ENCODE measurements at regions not wholly inside any gene's neighbourhood (a gene's known extent, or its start where the extent isn't known, plus 50 kb on each side); places are given as distances from the start of the nearest gene placed in this dataset.

DNA sequence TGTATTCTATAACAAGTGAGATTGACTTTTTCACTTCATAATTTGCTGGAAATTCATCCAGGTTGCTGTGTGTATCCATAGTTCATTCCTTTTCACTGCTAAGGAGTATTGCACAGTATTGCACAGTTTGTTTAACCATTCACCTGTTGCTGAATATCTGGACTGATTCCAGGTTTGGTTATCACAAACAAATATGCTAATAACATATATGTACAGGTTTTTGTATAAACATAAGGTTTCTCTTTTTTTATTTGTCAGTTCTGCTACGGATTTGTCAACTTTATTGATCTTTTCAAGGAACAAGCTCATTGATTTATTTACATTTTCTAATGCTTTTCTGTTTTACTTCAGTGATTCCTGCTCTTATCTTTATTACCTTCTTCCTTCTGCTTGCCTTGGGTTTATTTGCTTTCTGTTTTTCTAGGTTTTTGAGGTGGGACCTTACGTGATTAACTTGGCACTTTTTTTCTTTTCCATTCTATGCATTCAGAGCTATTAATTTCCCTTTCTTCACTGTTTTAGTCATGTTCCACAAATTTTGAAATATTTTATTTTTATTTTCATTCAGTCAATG lies 117.0 kb upstream of the OGFRL1 start:
- no peak overlapping the region for H3K4me3 ChIP-seq (replicated peaks in 1 of 2; ENCODE audit: low read depth in 2 of 2, low read length in 2 of 2)
- no peak for DNase-seq (ENCODE audit: low read depth in 2 of 2)
- no peak for TF ChIP-seq CTCF (IDR thresholded peaks at IDR 0.05; ENCODE audit: low read depth, low read length)

DNA sequence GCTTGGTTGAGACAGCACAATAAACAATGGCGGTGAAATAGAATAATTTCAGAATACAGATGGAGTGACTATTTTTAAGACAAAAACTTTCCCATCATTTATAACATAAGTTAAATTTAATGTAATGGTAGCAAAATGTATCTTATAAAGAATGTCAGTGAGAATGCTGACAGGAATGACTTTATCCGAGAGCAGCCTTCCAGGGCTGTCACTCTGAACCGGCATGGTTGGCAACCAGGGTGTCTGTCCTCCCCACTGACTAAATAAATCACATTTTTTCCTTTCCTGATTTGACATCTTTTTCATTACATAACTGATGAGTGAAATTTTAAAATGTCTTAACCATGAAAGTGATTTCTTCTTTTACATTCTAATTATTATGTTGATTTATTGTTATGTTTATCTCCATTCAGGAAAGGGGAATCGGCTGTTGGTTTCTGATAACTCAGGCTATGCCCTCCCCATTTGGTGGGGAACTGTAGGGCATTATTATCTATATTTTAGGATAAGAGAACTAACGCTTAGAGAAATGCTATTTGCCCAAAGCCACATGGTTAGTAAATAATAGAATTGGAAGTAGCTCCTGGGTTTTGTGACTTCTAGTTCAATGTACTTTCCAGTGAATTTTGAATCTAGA lies 109.2 kb upstream of the OGFRL1 start:
- no peak for TF ChIP-seq CTCF (IDR thresholded peaks at IDR 0.05; ENCODE audit: low read depth, low read length)
- H3K4me3 ChIP-seq (replicated peaks in 1 of 2; ENCODE audit: low read depth in 2 of 2, low read length in 2 of 2), result no peak overlapping the region
- no peak for DNase-seq (ENCODE audit: low read depth in 2 of 2)

DNA sequence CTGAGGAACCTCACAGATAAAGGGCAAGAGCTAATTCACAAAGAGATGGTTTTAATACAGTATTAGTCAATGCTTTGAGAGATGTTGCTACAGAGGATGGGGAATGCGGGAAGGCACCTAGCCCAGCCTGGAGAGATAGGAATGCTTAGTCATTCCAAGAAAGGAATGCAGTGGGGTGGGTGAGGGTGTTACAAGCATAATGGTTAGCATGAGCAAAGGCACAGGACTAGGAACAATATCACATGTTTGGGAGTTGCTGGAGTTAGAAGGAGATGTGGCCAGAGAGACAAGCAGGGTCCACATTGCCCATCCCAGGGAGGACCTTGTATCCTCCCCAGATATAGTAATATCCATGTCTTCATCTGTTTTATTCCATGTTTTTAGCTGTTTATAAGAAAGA lies 107.0 kb upstream of the OGFRL1 start:
- no peak for TF ChIP-seq CTCF (IDR thresholded peaks at IDR 0.05; ENCODE audit: low read depth, low read length)
- H3K4me3 ChIP-seq (replicated peaks in 1 of 2; ENCODE audit: low read depth in 2 of 2, low read length in 2 of 2), result no peak overlapping the region
- DNase-seq (ENCODE audit: low read depth in 2 of 2), result peak; percentile 85 to 91

- no peak overlapping the region for H3K4me3 ChIP-seq (replicated peaks in 1 of 2; ENCODE audit: low read depth in 2 of 2, low read length in 2 of 2)
- no peak for DNase-seq (ENCODE audit: low read depth in 2 of 2)
- no peak for TF ChIP-seq CTCF (IDR thresholded peaks at IDR 0.05; ENCODE audit: low read depth, low read length)
Observed at GRCh38 chr6:71187141-71187540, 101.5 kb upstream of the OGFRL1 start.

DNA sequence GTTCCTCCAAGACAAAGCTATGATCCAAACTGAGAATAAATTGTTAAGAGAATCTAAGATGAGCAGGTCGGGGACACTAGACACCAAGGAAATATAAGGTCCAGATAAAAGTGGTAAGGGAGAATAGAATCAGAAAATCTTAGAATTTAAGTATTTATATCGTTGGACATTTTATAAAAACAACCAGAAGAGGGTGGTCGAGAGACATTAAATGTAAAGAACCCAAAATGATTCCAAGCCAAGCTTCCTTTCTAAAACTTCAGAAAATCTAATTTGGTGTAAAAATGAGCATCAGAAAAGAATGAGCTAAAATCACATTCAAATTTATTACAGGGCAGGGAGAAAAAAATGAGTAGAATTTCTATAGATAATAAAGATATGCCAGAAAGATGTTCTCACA lies 97.8 kb upstream of the OGFRL1 start:
- DNase-seq (ENCODE audit: low read depth in 2 of 2), result peak; percentile 66 to 76

DNA sequence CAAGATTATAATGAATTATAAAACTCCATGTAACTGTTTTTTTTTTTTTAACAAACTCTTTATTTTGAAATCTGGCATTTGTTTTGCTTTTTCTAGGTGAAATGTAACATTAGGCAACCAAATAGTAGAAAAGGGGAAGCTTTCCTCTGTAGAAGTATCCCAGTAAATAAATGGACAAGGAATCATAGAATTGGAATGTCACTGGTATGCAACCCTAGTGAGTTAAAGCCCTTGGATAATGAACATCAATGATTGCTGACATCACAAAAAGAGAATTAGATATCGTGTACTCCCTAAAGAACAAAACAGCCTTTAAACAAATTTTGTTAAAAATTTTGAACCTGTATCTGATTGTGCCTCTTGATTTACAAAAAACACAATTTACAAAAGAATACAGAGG lies 93.9 kb upstream of the OGFRL1 start:
- no peak for TF ChIP-seq CTCF (IDR thresholded peaks at IDR 0.05; ENCODE audit: low read depth, low read length)
- peak; percentile 82 to 85 for DNase-seq (ENCODE audit: low read depth in 2 of 2)
- no peak overlapping the region for H3K4me3 ChIP-seq (replicated peaks in 1 of 2; ENCODE audit: low read depth in 2 of 2, low read length in 2 of 2)

More for the DNA sequence above, 97.8 kb upstream of the OGFRL1 start:
- no peak overlapping the region for H3K4me3 ChIP-seq (replicated peaks in 1 of 2; ENCODE audit: low read depth in 2 of 2, low read length in 2 of 2)
- TF ChIP-seq CTCF (IDR thresholded peaks at IDR 0.05; ENCODE audit: low read depth, low read length), result peak; percentile 24

DNA sequence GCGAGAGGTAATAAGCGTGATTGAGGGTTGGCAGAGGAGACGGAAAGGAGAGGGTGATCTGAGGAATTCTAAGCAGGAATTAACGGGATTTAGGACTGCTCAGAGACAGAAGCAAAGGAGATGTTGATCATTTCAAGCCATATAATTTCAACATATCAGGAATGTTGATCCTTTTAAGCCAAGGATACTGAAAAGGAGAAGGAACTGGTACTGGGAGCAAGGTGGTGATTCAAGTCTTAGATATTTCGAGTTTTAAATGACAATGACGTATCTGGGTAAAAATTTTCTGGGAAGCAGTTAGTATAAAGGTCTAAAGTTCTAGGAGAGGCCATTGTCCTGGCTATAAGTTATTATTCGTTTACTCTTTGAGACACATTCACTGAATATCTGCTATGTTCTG lies 91.3 kb upstream of the OGFRL1 start:
- DNase-seq (ENCODE audit: low read depth in 2 of 2), result peak in 1 of 2 donors; percentile 12
- no peak for TF ChIP-seq CTCF (IDR thresholded peaks at IDR 0.05; ENCODE audit: low read depth, low read length)
- no peak overlapping the region for H3K4me3 ChIP-seq (replicated peaks in 1 of 2; ENCODE audit: low read depth in 2 of 2, low read length in 2 of 2)
